Natural killer cell (primary cell): ENCODE measurements at regions not wholly inside any gene's neighbourhood (a gene's known extent, or its start where the extent isn't known, plus 50 kb on each side); places are given as distances from the start of the nearest gene placed in this dataset.

Source experiments
- ATAC-seq, 3 donors: fragments of 150-1000 bp in 2 of 3; fragments of 200-7000 bp in 1 of 3; cut with Tn5 transposase; 1 replicate in 1 of 3; 2 replicates in 2 of 3; pipeline ENCODE4 v1.10.0; 2021; ENCODE audit warnings: mild to moderate bottlenecking in 2 of 3, moderate library complexity in 2 of 3
- DNase-seq, 2 donors: peaks; one replicate each; pipeline versions ENCODE4 v3.0.0 to v3.0.0-alpha.2; 2013 to 2021; ENCODE audit warnings: mixed read lengths in 1 of 2
- H3K27ac ChIP-seq: one replicate; pipeline ENCODE4 v1.5.1; 2013; ENCODE audit warnings: mild to moderate bottlenecking, low read length
- H3K27me3 ChIP-seq: one replicate; pipeline ENCODE4 v1.6.1; 2013; ENCODE audit warnings: low read length; ENCODE audit not compliant: control insufficient read depth, insufficient read depth
- H3K36me3 ChIP-seq: one replicate; pipeline ENCODE4 v1.6.1; 2013; ENCODE audit warnings: low read length; ENCODE audit not compliant: control insufficient read depth, insufficient read depth
- H3K4me1 ChIP-seq: one replicate; pipeline ENCODE4 v1.6.1; 2013; ENCODE audit warnings: low read length; ENCODE audit not compliant: control insufficient read depth, insufficient read depth
- H3K4me3 ChIP-seq: one replicate; pipeline ENCODE4 v1.5.1; 2013; ENCODE audit warnings: low read length
- H3K9me3 ChIP-seq: one replicate; pipeline ENCODE4 v1.6.1; 2013; ENCODE audit warnings: low read length; ENCODE audit not compliant: control insufficient read depth, insufficient read depth
- H3K27ac Mint-ChIP-seq, 2 donors: one replicate each; pipeline ENCODE4 v1.8.0; 2022; ENCODE audit warnings: mild to moderate bottlenecking in 2 of 2, mixed read lengths in 2 of 2, moderate library complexity in 1 of 2
- H3K27me3 Mint-ChIP-seq, 2 donors: one replicate each; pipeline ENCODE4 v1.8.0; 2022; ENCODE audit warnings: low read depth in 2 of 2, mixed read lengths in 2 of 2
- H3K36me3 Mint-ChIP-seq: one replicate; pipeline ENCODE4 v1.8.0; 2022; ENCODE audit warnings: mixed read lengths
- H3K4me1 Mint-ChIP-seq, 2 donors: one replicate each; pipeline ENCODE4 v1.8.0; 2022; ENCODE audit warnings: mixed read lengths in 2 of 2
- H3K4me3 Mint-ChIP-seq: one replicate; pipeline ENCODE4 v1.8.0; 2022; ENCODE audit warnings: mild to moderate bottlenecking, moderate library complexity, mixed read lengths
- H3K9me3 Mint-ChIP-seq, 2 donors: one replicate each; pipeline ENCODE4 v1.8.0; 2022; ENCODE audit warnings: mixed read lengths in 2 of 2
- WGBS: methylation state at CpG from one replicate; pipeline ENCODE4 v1.1.7; 2013; ENCODE audit warnings: missing lambda C conversion rate; ENCODE audit not compliant: insufficient coverage; 5-methylcytosine and 5-hydroxymethylcytosine counted together
- intact Hi-C: fragments of 100-400 bp; cut with micrococcal nuclease; formaldehyde crosslinking; loops from one replicate; pipeline ENCODE4 v1.14.2; 2022
- TF ChIP-seq, protein P1 (sequence below): fragments of 200-600 bp; IDR thresholded peaks from one replicate; pipeline ENCODE4 v1.8.0; 2022; ENCODE audit warnings: antibody characterized with exemption

DNA sequence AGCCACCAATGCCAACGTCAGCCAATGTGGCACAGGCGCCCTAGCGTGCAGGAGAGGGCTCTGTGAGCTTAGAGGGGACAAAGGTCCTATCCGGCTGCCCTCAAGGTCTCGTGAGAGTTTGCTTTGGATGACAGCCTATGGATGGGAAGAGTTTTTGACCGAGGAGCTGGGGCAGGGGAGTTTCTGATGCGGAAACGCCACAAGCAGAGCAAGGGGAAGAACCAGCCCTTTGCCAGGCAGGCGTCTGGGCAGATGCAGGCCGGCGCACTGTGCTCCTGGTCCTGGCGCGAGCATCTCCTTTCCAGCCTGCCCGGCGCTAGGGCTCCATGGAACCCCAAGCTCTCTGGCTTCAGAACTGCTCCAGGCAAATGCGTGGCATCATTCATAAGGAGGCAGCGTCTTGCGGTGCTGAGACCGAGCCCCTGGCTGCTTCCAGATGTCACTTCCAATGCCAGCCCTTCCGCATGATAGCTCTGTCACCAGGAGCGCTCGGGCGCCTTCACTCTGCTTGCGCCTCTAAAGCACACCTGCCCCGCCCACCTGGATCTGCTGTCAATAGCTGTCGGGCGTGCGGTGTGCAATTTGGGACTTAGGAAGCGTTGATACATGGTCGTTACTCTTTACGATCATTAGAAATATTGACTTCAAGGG is 374.9 kb upstream of the IRX1 start:
- Mint-ChIP-seq H3K36me3 (no peaks in the 10 kb centered on the region), H3K4me3 (no peak overlapping the region), H3K4me1 (no peaks in the 10 kb centered on the region), H3K27me3 (no peaks in the 10 kb centered on the region), H3K27ac (no peak overlapping the region), H3K9me3 (peaks cover 0 to 3% of the 10 kb centered on the region in 2 donors)
- Histone ChIP-seq H3K4me1 (no peaks in the 10 kb centered on the region), H3K4me3 (no peak overlapping the region), H3K9me3 (no peaks in the 10 kb centered on the region), H3K36me3 (no peaks in the 10 kb centered on the region), H3K27me3 (no peaks in the 10 kb centered on the region), H3K27ac (no peak overlapping the region)
- no peak for ATAC-seq
- intact Hi-C loops = no loop called here
- DNase-seq = no peak
- TF ChIP-seq, protein P1, sequence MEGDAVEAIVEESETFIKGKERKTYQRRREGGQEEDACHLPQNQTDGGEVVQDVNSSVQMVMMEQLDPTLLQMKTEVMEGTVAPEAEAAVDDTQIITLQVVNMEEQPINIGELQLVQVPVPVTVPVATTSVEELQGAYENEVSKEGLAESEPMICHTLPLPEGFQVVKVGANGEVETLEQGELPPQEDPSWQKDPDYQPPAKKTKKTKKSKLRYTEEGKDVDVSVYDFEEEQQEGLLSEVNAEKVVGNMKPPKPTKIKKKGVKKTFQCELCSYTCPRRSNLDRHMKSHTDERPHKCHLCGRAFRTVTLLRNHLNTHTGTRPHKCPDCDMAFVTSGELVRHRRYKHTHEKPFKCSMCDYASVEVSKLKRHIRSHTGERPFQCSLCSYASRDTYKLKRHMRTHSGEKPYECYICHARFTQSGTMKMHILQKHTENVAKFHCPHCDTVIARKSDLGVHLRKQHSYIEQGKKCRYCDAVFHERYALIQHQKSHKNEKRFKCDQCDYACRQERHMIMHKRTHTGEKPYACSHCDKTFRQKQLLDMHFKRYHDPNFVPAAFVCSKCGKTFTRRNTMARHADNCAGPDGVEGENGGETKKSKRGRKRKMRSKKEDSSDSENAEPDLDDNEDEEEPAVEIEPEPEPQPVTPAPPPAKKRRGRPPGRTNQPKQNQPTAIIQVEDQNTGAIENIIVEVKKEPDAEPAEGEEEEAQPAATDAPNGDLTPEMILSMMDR = no peak
- 89% methylated on average over 31 of the region's 31 CpGs for WGBS

DNA sequence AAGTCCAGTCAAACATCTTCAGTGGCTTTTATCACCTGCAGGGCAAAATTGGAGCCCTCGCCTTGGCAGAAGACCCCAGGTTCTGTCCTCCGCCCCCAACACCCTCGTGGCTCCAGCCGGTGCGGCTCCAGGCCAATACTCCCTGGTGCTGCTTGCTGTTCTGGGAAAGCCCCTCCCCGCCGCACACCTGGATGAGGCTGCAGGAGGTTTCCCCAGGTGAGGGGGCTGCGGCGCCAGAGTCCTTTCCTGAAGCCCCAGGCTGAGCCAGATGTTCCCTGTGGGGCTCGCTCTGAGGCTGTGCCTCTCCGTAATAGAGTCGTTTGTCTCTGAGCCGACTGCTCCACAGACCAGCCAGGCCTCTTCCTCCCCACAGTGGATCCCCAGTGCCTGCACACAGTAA is 375.4 kb upstream of the IRX1 start:
- intact Hi-C loops = no loop called here
- Mint-ChIP-seq H3K27ac (no peak overlapping the region), H3K9me3 (peaks cover 0 to 3% of the 10 kb centered on the region in 2 donors), H3K36me3 (no peaks in the 10 kb centered on the region), H3K4me1 (no peaks in the 10 kb centered on the region), H3K27me3 (no peaks in the 10 kb centered on the region), H3K4me3 (no peak overlapping the region)
- 87% methylated on average over 13 of the region's 13 CpGs for WGBS
- no peak for DNase-seq
- Histone ChIP-seq H3K9me3 (no peaks in the 10 kb centered on the region), H3K4me3 (no peak overlapping the region), H3K4me1 (no peaks in the 10 kb centered on the region), H3K36me3 (no peaks in the 10 kb centered on the region), H3K27me3 (no peaks in the 10 kb centered on the region), H3K27ac (no peak overlapping the region)
- no peak for ATAC-seq
- TF ChIP-seq, protein P1 = no peak

- no peak overlapping the region for H3K4me3 ChIP-seq
- ATAC-seq = no peak
- no peaks in the 10 kb centered on the region for H3K27me3 ChIP-seq
- TF ChIP-seq, protein P1 = no peak
- no peak overlapping the region for H3K27ac ChIP-seq
- Mint-ChIP-seq H3K36me3 (no peaks in the 10 kb centered on the region), H3K27ac (no peak overlapping the region), H3K4me3 (no peak overlapping the region), H3K27me3 (no peaks in the 10 kb centered on the region), H3K9me3 (peaks cover 0 to 3% of the 10 kb centered on the region in 2 donors), H3K4me1 (no peaks in the 10 kb centered on the region)
- WGBS = 83% methylated on average over 20 of the region's 20 CpGs
- intact Hi-C loops = no loop called here
- no peak for DNase-seq
- no peaks in the 10 kb centered on the region for H3K36me3 ChIP-seq
- H3K9me3 ChIP-seq = no peaks in the 10 kb centered on the region
- no peaks in the 10 kb centered on the region for H3K4me1 ChIP-seq
Observed at GRCh38 chr5:3218916-3219650, 376.5 kb upstream of the IRX1 start.
